GM12878 (cell line): ENCODE measurements at regions not wholly inside any gene's neighbourhood (a gene's known extent, or its start where the extent isn't known, plus 50 kb on each side); places are given as distances from the start of the nearest gene placed in this dataset.

Source experiments
- ATAC-seq: fragments of 200-7000 bp; cut with Tn5 transposase; 3 replicates; pipeline ENCODE4 v1.9.1; 2020; ENCODE audit warnings: mild to moderate bottlenecking, moderate library complexity
- BruUV-seq: library from RNA; stranded (reverse); fragments of 400-500 nt; replicated peaks from 2 replicates; lab custom pipeline; 2021; lab: Mats Ljungman, UMichigan
- CTCF ChIA-PET: fragments of 300-600 bp; sonication (Branson Sonifier 250); formaldehyde crosslinking; extraction: SDS; loops from one replicate; lab custom pipeline; 2021; ENCODE audit warnings: inconsistent platforms; lab: Yijun Ruan, JAX
- POLR2A ChIA-PET: fragments of 350-600 bp; formaldehyde crosslinking; extraction: SDS; loops from one replicate; lab custom pipeline; 2021; ENCODE audit warnings: inconsistent platforms; lab: Charles Lee
- RAD21 ChIA-PET: fragments of 300-600 bp; sonication (Branson Sonifier 250); formaldehyde crosslinking; loops from one replicate; lab custom pipeline; 2023; ENCODE audit warnings: antibody characterized with exemption; ENCODE audit not compliant: unreplicated experiment; lab: Charles Lee
- SMC1A ChIA-PET: fragments of 300-600 bp; sonication (Branson Sonifier 250); formaldehyde crosslinking; loops from one replicate; lab custom pipeline; 2023; ENCODE audit not compliant: unreplicated experiment, uncharacterized antibody; lab: Charles Lee
- DNase-seq: peaks from one replicate; pipeline ENCODE4 v3.0.0-alpha.2; 2011; ENCODE audit warnings: low read depth, low spot score
- FAIRE-seq: peaks from 3 replicates; lab custom pipeline; 2011; peaks lifted over from hg19 to GRCh38; lab: Jason Lieb, UNC
- H2AFZ ChIP-seq: 2 replicates; pipeline ENCODE4 v1.6.0; 2011; ENCODE audit warnings: low read depth, low read length, control low read depth; ENCODE audit not compliant: control insufficient read depth
- H3K27ac ChIP-seq: 2 replicates; pipeline ENCODE4 v1.5.1; 2011; ENCODE audit warnings: control low read depth; ENCODE audit not compliant: control insufficient read depth, insufficient read depth
- H3K27me3 ChIP-seq, 2 experiments: replicated peaks in 1 of 2; 2 replicates each; pipeline versions ENCODE4 v1.6.0 to v1.6.1; 2011; ENCODE audit warnings: low read length in 1 of 2; ENCODE audit not compliant: control insufficient read depth in 2 of 2, insufficient read depth in 2 of 2
- H3K36me3 ChIP-seq, 2 experiments: 2 replicates each; pipeline ENCODE4 v1.5.1; 2011; ENCODE audit warnings: low read length in 1 of 2; ENCODE audit not compliant: control insufficient read depth in 2 of 2, insufficient read depth in 2 of 2
- H3K4me1 ChIP-seq: 2 replicates; pipeline ENCODE4 v1.6.1; 2011; ENCODE audit warnings: mild to moderate bottlenecking, low read length, moderate library complexity, mixed read lengths; ENCODE audit not compliant: control insufficient read depth, insufficient read depth
- H3K4me2 ChIP-seq: 2 replicates; pipeline ENCODE4 v1.6.0; 2011; ENCODE audit warnings: control low read depth; ENCODE audit not compliant: control insufficient read depth, insufficient read depth
- H3K4me3 ChIP-seq: fragments of 200-600 bp; sonication (generic); 2 replicates; pipeline ENCODE4 v1.5.1; 2016
- H3K79me2 ChIP-seq: 2 replicates; pipeline ENCODE4 v1.6.0; 2011; ENCODE audit warnings: low read length; ENCODE audit not compliant: control insufficient read depth, insufficient read depth
- H3K9ac ChIP-seq: 2 replicates; pipeline ENCODE4 v1.8.0; 2011; ENCODE audit warnings: low read length, control low read depth, mixed read lengths; ENCODE audit not compliant: control insufficient read depth, insufficient read depth
- H3K9me3 ChIP-seq: replicated peaks from 3 replicates; pipeline ENCODE4 v1.5.1; 2011; ENCODE audit warnings: mild to moderate bottlenecking, low read length; ENCODE audit not compliant: control insufficient read depth, insufficient read depth
- H4K20me1 ChIP-seq: 2 replicates; pipeline ENCODE4 v1.6.0; 2011; ENCODE audit not compliant: control insufficient read depth, insufficient read depth
- CBX5 ChIP-seq: sonication (generic); IDR thresholded peaks from 2 replicates; pipeline ENCODE4 v1.6.1; 2016; ENCODE audit warnings: low read depth, moderate library complexity, mild to moderate bottlenecking, inconsistent platforms
- EP300 ChIP-seq, 2 experiments: fragments of 150-350 bp in 1 of 2; IDR thresholded peaks; 2 replicates each; pipeline ENCODE4 v1.6.1; 2011 to 2012; ENCODE audit warnings: low read depth in 2 of 2, low read length in 2 of 2, borderline replicate concordance in 1 of 2, improper control_type of control experiment in 1 of 2, inconsistent platforms in 1 of 2; ENCODE audit not compliant: control insufficient read depth in 1 of 2
- HDAC2 ChIP-seq: fragments of 200-600 bp; sonication (generic); IDR thresholded peaks from 2 replicates; pipeline ENCODE4 v1.6.1; 2017
- JUNB ChIP-seq: IDR thresholded peaks from 2 replicates; pipeline ENCODE4 v1.6.1; 2016; ENCODE audit warnings: antibody characterized with exemption, mild to moderate bottlenecking
- MEF2B ChIP-seq: fragments of 450-650 bp; IDR thresholded peaks from 2 replicates; pipeline ENCODE4 v1.6.1; 2018; ENCODE audit warnings: mild to moderate bottlenecking, moderate library complexity; ENCODE audit not compliant: partially characterized antibody, poor library complexity, severe bottlenecking
- NFYA ChIP-seq: IDR thresholded peaks from 2 replicates; pipeline ENCODE4 v1.6.1; 2011; ENCODE audit warnings: low read depth, mild to moderate bottlenecking, low read length, improper control_type of control experiment, borderline replicate concordance
- PBX3 ChIP-seq: IDR thresholded peaks from 2 replicates; pipeline ENCODE4 v1.6.1; 2011; ENCODE audit warnings: mild to moderate bottlenecking, low read depth, low read length, moderate library complexity; ENCODE audit not compliant: insufficient replicate concordance
- RB1 ChIP-seq: fragments of 450-650 bp; formaldehyde crosslinking; IDR thresholded peaks from 2 replicates; pipeline ENCODE4 v1.6.1; 2017; ENCODE audit warnings: mild to moderate bottlenecking, borderline replicate concordance
- SMAD5 ChIP-seq: IDR thresholded peaks from 2 replicates; pipeline ENCODE4 v1.6.1; 2016; ENCODE audit warnings: antibody characterized with exemption, low read depth
- ZBTB33 ChIP-seq: fragments of 450-650 bp; IDR thresholded peaks from 2 replicates; pipeline ENCODE4 v1.6.1; 2017; ENCODE audit warnings: mild to moderate bottlenecking
- WGBS: methylation state at CpG from one replicate; pipeline ENCODE4 v1.1.6; 2016; ENCODE audit warnings: low lambda C conversion rate; ENCODE audit not compliant: insufficient replicate concordance, insufficient coverage; ENCODE audit errors: missing lambda C conversion rate; 5-methylcytosine and 5-hydroxymethylcytosine counted together
- in situ Hi-C: fragments of 300-500 bp; cut with MboI; formaldehyde crosslinking; loops from 9 replicates; pipeline ENCODE4 v1.14.3; 2018; ENCODE audit warnings: mixed read lengths
- intact Hi-C: fragments of 100-400 bp; cut with micrococcal nuclease; formaldehyde crosslinking; loops from one replicate; pipeline ENCODE4 v1.14.2; 2022; ENCODE audit not compliant: unreplicated experiment

GRCh38 chr1:2930016-2930815 lies 91.1 kb upstream of the ACTRT2 start (continued):
- TF ChIP-seq ZBTB33 (no peak), RB1 (no peak)

GRCh38 chr1:2930913-2931723 lies 90.1 kb upstream of the ACTRT2 start:
- Histone ChIP-seq H3K9me3 (no peaks in the 10 kb centered on the region), H3K4me1 (no peaks in the 10 kb centered on the region), H3K79me2 (no peaks in the 10 kb centered on the region), H4K20me1 (no peaks in the 10 kb centered on the region), H3K9ac (no peak overlapping the region), H2AFZ (no peak overlapping the region), H3K4me3 (no peak overlapping the region), H3K27me3 (no peaks in the 10 kb centered on the region), H3K27ac (no peak overlapping the region)
- intact Hi-C loops = no loop called here
- ATAC-seq = no peak
- CTCF ChIA-PET = no interaction called here
- RAD21 ChIA-PET = no interaction called here
- TF ChIP-seq JUNB (no peak), PBX3 (no peak), MEF2B (no peak), NFYA (no peak), HDAC2 (no peak), SMAD5 (no peak), CBX5 (no peak), EP300 (IDR thresholded peaks at IDR 0.05; ENCODE audit: borderline replicate concordance in 1 of 2, control insufficient read depth in 1 of 2, low read depth in 2 of 2, low read length in 2 of 2) (no peak)
- TF ChIP-seq, all 136 proteins: peak for 0
- WGBS = 55% methylated on average over 36 of the region's 36 CpGs
- no peak for DNase-seq
- in situ Hi-C loops = no loop called here
- Histone ChIP-seq H3K4me2 (no peak overlapping the region), H3K36me3 (no peaks in the 10 kb centered on the region)
- SMC1A ChIA-PET = no interaction called here
- POLR2A ChIA-PET = no interaction called here
- no TSS peak for BruUV-seq
- no peak for FAIRE-seq
